ENCODE measurements at regions not wholly inside any gene's neighbourhood (a gene's known extent, or its start where the extent isn't known, plus 50 kb on each side); places are given as distances from the start of the nearest gene placed in this dataset.

DNA sequence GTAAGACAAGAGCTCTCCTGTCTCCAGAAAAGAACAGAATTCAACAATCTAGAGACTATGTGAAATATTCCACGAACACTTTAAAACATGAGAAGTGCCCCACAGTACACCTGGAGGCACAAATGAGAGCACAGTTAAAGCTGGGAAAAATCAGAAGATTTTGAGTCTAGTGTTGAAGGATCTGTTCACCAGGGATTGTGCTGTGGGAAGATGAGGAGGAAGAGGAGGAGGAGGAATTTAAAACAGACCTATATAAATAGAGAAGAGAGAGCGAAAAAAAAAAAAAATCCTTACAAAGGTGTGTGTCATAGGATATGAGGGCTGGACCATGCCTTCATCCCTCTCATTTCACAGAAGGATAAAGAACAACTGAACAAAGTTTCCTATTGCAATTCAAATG, 361.0 kb upstream of the SEMA6D start:
- TF ChIP-seq, protein P1, sequence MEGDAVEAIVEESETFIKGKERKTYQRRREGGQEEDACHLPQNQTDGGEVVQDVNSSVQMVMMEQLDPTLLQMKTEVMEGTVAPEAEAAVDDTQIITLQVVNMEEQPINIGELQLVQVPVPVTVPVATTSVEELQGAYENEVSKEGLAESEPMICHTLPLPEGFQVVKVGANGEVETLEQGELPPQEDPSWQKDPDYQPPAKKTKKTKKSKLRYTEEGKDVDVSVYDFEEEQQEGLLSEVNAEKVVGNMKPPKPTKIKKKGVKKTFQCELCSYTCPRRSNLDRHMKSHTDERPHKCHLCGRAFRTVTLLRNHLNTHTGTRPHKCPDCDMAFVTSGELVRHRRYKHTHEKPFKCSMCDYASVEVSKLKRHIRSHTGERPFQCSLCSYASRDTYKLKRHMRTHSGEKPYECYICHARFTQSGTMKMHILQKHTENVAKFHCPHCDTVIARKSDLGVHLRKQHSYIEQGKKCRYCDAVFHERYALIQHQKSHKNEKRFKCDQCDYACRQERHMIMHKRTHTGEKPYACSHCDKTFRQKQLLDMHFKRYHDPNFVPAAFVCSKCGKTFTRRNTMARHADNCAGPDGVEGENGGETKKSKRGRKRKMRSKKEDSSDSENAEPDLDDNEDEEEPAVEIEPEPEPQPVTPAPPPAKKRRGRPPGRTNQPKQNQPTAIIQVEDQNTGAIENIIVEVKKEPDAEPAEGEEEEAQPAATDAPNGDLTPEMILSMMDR (conservative IDR thresholded peaks at IDR 0.05; ENCODE audit: low read depth, low read length): no peak
- no peak for TF ChIP-seq EZH2 (IDR thresholded peaks at IDR 0.05; ENCODE audit: low read length, unreplicated experiment)

All from PC-3 (cell line).